Endothelial cell of umbilical vein (primary cell): ENCODE measurements at regions not wholly inside any gene's neighbourhood (a gene's known extent, or its start where the extent isn't known, plus 50 kb on each side); places are given as distances from the start of the nearest gene placed in this dataset.
"Not testable (repeated sequence)": the region's sequence is repeated elsewhere in the genome, so short reads cannot be mapped to it uniquely, and the experiment has no call there.

Source experiments
- BruUV-seq: library from RNA; stranded (reverse); fragments of 400-500 nt; replicated peaks from 2 replicates; lab custom pipeline; 2021; lab: Mats Ljungman, UMichigan
- CTCF ChIA-PET: fragments of 300-600, 350-600 bp; sonication (Branson Sonifier 250); formaldehyde crosslinking; loops from one replicate; lab custom pipeline; 2021; ENCODE audit warnings: antibody characterized with exemption, inconsistent platforms; lab: Charles Lee
- POLR2A ChIA-PET: fragments of 300-600, 350-600 bp; sonication (Branson Sonifier 250); formaldehyde crosslinking; loops from one replicate; lab custom pipeline; 2021; ENCODE audit warnings: antibody characterized with exemption, inconsistent platforms; lab: Charles Lee
- DNase-seq: peaks from one replicate; pipeline ENCODE4 v3.0.0-alpha.2; 2011; ENCODE audit warnings: low read depth, low spot score
- FAIRE-seq: peaks from 2 replicates; lab custom pipeline; 2011; peaks lifted over from hg19 to GRCh38; lab: Jason Lieb, UNC
- H2AFZ ChIP-seq: 2 replicates; pipeline ENCODE4 v1.6.0; 2012; ENCODE audit warnings: low read depth, low read length, control low read depth, inconsistent platforms
- H3K27ac ChIP-seq: 2 replicates; pipeline ENCODE4 v1.5.1; 2011; ENCODE audit warnings: low read depth, mild to moderate bottlenecking, control low read depth, low read length, moderate library complexity; ENCODE audit not compliant: insufficient read depth
- H3K27me3 ChIP-seq, 2 experiments: 2 replicates each; pipeline versions ENCODE4 v1.6.0 to v1.6.1; 2011; ENCODE audit warnings: low read length in 2 of 2, mixed read lengths in 1 of 2; ENCODE audit not compliant: control insufficient read depth in 2 of 2, insufficient read depth in 2 of 2
- H3K36me3 ChIP-seq, 2 experiments: 2 replicates in 1 of 2; 3 replicates in 1 of 2; pipeline ENCODE4 v1.5.1; 2011; ENCODE audit warnings: low read length in 2 of 2, mild to moderate bottlenecking in 1 of 2, moderate library complexity in 1 of 2; ENCODE audit not compliant: control insufficient read depth in 2 of 2, insufficient read depth in 2 of 2; ENCODE audit errors: extremely low read depth in 1 of 2
- H3K4me1 ChIP-seq: 3 replicates; pipeline ENCODE4 v1.5.1; 2011; ENCODE audit warnings: mild to moderate bottlenecking, low read length; ENCODE audit not compliant: control insufficient read depth, insufficient read depth; ENCODE audit errors: extremely low read depth
- H3K4me2 ChIP-seq: 2 replicates; pipeline ENCODE4 v1.6.1; 2011; ENCODE audit warnings: low read length, control low read depth, mixed read lengths; ENCODE audit not compliant: insufficient read depth
- H3K4me3 ChIP-seq, 3 experiments: fragments of 200-600 bp in 1 of 3; sonication (generic), shearing (Covaris generic) in 1 of 3; replicated peaks in 1 of 3; 2 replicates each; pipeline ENCODE4 v1.5.1; 2011 to 2016; ENCODE audit warnings: control low read depth in 3 of 3, low read length in 3 of 3, mild to moderate bottlenecking in 2 of 3, inconsistent platforms in 1 of 3, low read depth in 1 of 3, moderate library complexity in 1 of 3; ENCODE audit not compliant: insufficient read depth in 1 of 3
- H3K79me2 ChIP-seq: 2 replicates; pipeline ENCODE4 v1.6.0; 2012; ENCODE audit warnings: low read length, inconsistent platforms; ENCODE audit not compliant: control insufficient read depth, insufficient read depth
- H3K9ac ChIP-seq: replicated peaks from 2 replicates; pipeline ENCODE3; 2011; ENCODE audit warnings: low read length, control low read depth; ENCODE audit not compliant: insufficient read depth; ENCODE audit errors: extremely low read depth
- H3K9me1 ChIP-seq: replicated peaks from 3 replicates; pipeline ENCODE4 v1.6.0; 2011; ENCODE audit warnings: mild to moderate bottlenecking, low read length; ENCODE audit not compliant: control insufficient read depth, insufficient read depth; ENCODE audit errors: extremely low read depth
- H3K9me3 ChIP-seq: replicated peaks from 2 replicates; pipeline ENCODE4 v1.5.1; 2012; ENCODE audit warnings: low read length, inconsistent platforms; ENCODE audit not compliant: control insufficient read depth, insufficient read depth
- H4K20me1 ChIP-seq: replicated peaks from 2 replicates; pipeline ENCODE3; 2011; ENCODE audit warnings: mild to moderate bottlenecking, low read length; ENCODE audit not compliant: control insufficient read depth, insufficient read depth; ENCODE audit errors: extremely low read depth
- EZH2 ChIP-seq: IDR thresholded peaks from 2 replicates; pipeline ENCODE4 v1.6.1; 2012; ENCODE audit warnings: borderline replicate concordance, low read depth, mild to moderate bottlenecking, moderate library complexity, low read length, inconsistent platforms; ENCODE audit not compliant: severe bottlenecking
- FOS ChIP-seq: IDR thresholded peaks from 2 replicates; pipeline ENCODE4 v1.6.1; 2011; ENCODE audit warnings: mild to moderate bottlenecking, low read length, moderate library complexity, borderline replicate concordance; ENCODE audit not compliant: insufficient read depth
- GATA2 ChIP-seq: IDR thresholded peaks from 2 replicates; pipeline ENCODE4 v1.7.0; 2011; ENCODE audit warnings: low read depth, mild to moderate bottlenecking, moderate library complexity, mixed read lengths, low read length; ENCODE audit not compliant: insufficient read length, insufficient read depth
- JUN ChIP-seq: IDR thresholded peaks from 2 replicates; pipeline ENCODE4 v1.6.1; 2011; ENCODE audit warnings: borderline replicate concordance, low read depth; ENCODE audit not compliant: insufficient read length, insufficient read depth
- MYC ChIP-seq: IDR thresholded peaks from one replicate; pipeline ENCODE4 v1.6.1; 2011; ENCODE audit warnings: mild to moderate bottlenecking, low read depth, low read length
- POLR2A ChIP-seq: IDR thresholded peaks from 2 replicates; pipeline ENCODE4 v1.6.1; 2012; ENCODE audit warnings: low read depth, mild to moderate bottlenecking, control low read depth, low read length
- POLR2AphosphoS5 ChIP-seq: IDR thresholded peaks from 2 replicates; pipeline ENCODE4 v1.6.1; 2012; ENCODE audit warnings: low read depth, mild to moderate bottlenecking, control low read depth, low read length, moderate library complexity; ENCODE audit not compliant: insufficient read depth
- dilution Hi-C: fragments of 300-500 bp; cut with MboI; formaldehyde crosslinking; loops from one replicate; pipeline ENCODE4 v1.15.0; 2019; ENCODE audit warnings: low sequenced_read_pairs; ENCODE audit not compliant: extremely low pct_ligation_motif_present
- intact Hi-C: fragments of 100-400 bp; cut with micrococcal nuclease; formaldehyde crosslinking; loops from one replicate; pipeline ENCODE4 v1.10.0; 2022
- TF ChIP-seq, protein P1 (sequence below): IDR thresholded peaks from 2 replicates; pipeline ENCODE4 v1.6.1; 2011; ENCODE audit not compliant: insufficient read depth, insufficient read length
- TF ChIP-seq, protein P2 (sequence below), 2 donors: IDR thresholded peaks; 1 replicate in 1 of 2; 2 replicates in 1 of 2; pipeline ENCODE4 v1.5.1; 2011; ENCODE audit warnings: low read length in 2 of 2, mild to moderate bottlenecking in 2 of 2, moderate library complexity in 2 of 2, control low read depth in 1 of 2, inconsistent platforms in 1 of 2, low read depth in 1 of 2; ENCODE audit not compliant: insufficient read depth in 1 of 2; ENCODE audit errors: extremely low read depth in 1 of 2

DNA sequence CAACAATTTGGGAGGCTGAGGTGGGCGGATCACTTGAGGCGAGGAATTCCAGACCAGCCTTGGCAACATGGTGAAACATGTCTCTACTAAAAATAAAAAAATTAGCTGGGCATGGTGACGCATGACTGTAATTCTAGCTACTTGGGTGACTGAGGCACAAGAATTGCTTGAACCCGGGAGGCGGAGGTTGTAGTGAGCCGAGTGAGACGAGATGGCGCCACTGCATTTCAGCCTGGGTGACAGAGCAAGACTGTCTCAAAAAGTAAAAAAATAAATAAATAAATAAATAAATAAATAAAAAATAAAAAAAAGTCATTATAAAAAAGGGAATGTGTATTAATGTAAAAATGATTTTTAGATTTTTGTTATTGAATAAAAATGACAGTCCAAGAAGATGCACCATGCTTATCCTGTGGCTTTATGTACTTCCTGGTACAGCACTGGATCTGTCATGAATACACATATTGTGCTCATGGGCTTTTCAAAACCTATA, 658.8 kb upstream of the LRRN3 start:
- ChIA-PET CTCF (interaction anchor here (1.0 to 1.4 kb wide), 3 partner anchors 9 to 10 kb away, joined by 3 to 4 read pairs (median 3); no protein-coding TSS in a partner anchor), POLR2A (no interaction called here)
- Histone ChIP-seq H3K27ac (no peak overlapping the region), H3K4me1 (no peaks in the 10 kb centered on the region), H3K27me3 (no peaks in the 10 kb centered on the region), H3K36me3 (no peaks in the 10 kb centered on the region), H3K9ac (no peak overlapping the region), H3K9me1 (no peaks in the 10 kb centered on the region), H3K4me2 (no peak overlapping the region), H4K20me1 (no peaks in the 10 kb centered on the region), H3K4me3 (no peak overlapping the region), H3K79me2 (no peaks in the 10 kb centered on the region), H3K9me3 (no peaks in the 10 kb centered on the region), H2AFZ (no peak overlapping the region)
- no TSS peak for BruUV-seq
- DNase-seq (no peak), FAIRE-seq (no peak)
- dilution Hi-C loops (no loop called here), intact Hi-C loops (no loop called here)
- TF ChIP-seq FOS (no peak), JUN (no peak), POLR2AphosphoS5 (no peak), EZH2 (no peak), MYC (no peak), GATA2 (no peak), POLR2A (no peak)
- TF ChIP-seq, protein P1, sequence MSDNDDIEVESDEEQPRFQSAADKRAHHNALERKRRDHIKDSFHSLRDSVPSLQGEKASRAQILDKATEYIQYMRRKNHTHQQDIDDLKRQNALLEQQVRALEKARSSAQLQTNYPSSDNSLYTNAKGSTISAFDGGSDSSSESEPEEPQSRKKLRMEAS = no peak
- TF ChIP-seq, protein P2, sequence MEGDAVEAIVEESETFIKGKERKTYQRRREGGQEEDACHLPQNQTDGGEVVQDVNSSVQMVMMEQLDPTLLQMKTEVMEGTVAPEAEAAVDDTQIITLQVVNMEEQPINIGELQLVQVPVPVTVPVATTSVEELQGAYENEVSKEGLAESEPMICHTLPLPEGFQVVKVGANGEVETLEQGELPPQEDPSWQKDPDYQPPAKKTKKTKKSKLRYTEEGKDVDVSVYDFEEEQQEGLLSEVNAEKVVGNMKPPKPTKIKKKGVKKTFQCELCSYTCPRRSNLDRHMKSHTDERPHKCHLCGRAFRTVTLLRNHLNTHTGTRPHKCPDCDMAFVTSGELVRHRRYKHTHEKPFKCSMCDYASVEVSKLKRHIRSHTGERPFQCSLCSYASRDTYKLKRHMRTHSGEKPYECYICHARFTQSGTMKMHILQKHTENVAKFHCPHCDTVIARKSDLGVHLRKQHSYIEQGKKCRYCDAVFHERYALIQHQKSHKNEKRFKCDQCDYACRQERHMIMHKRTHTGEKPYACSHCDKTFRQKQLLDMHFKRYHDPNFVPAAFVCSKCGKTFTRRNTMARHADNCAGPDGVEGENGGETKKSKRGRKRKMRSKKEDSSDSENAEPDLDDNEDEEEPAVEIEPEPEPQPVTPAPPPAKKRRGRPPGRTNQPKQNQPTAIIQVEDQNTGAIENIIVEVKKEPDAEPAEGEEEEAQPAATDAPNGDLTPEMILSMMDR (IDR thresholded peaks at IDR 0.05; ENCODE audit: extremely low read depth in 1 of 2, insufficient read depth in 1 of 2, low read depth in 1 of 2, low read length in 2 of 2) = no peak

DNA sequence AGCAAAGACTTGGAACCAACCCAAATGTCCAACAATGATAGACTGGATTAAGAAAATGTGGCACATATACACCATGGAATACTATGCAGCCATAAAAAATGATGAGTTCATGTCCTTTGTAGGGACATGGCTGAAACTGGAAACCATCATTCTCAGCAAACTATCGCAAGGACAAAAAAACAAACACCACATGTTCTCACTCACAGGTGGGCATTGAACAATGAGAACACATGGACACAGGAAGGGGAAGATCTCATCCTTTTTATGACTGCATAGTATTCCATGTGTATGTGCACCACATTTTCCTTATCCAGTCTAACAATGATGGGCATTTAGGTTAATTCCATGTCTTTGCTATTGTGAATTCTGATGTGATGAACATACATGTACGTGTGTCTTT, 652.0 kb upstream of the LRRN3 start:
- H3K4me2 ChIP-seq, H4K20me1 ChIP-seq, H3K9me1 ChIP-seq, H3K36me3 ChIP-seq, H3K9ac ChIP-seq, CTCF ChIA-PET, H3K27me3 ChIP-seq, FAIRE-seq, H2AFZ ChIP-seq, intact Hi-C loops, H3K4me3 ChIP-seq, H3K9me3 ChIP-seq, POLR2A ChIA-PET, DNase-seq, H3K4me1 ChIP-seq, dilution Hi-C loops, H3K27ac ChIP-seq, BruUV-seq, H3K79me2 ChIP-seq: not testable (repeated sequence)
